Right lung (tissue), 2 donors: ENCODE measurements at regions not wholly inside any gene's neighbourhood (a gene's known extent, or its start where the extent isn't known, plus 50 kb on each side); places are given as distances from the start of the nearest gene placed in this dataset.

Experiments used
- DNase-seq, 2 donors: peaks; one replicate each; pipeline ENCODE4 v3.0.0-alpha.2; 2013

DNA sequence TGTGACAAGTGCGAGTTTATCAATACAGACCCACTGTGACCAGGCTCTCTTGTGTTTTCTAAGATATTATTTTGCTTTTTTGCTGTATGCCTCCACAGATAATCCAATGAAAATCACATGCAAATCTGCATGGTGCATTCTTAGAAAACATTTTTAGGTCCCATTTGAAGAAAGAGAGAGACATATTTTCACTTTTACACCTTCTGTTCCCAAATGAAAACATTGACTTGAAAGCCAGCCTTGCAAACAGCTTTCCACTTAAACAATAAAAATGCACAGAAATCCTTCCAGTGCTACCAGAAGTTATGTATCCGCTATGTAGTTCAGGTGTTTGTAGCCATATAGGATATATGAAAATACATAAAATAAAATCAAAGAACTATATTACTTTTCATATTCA lies 618.0 kb downstream of the CDH26 start:
- DNase-seq: no peak

GRCh38 chr20:60579941-60580515 lies 621.8 kb downstream of the CDH26 start:
- DNase-seq: no peak

DNA sequence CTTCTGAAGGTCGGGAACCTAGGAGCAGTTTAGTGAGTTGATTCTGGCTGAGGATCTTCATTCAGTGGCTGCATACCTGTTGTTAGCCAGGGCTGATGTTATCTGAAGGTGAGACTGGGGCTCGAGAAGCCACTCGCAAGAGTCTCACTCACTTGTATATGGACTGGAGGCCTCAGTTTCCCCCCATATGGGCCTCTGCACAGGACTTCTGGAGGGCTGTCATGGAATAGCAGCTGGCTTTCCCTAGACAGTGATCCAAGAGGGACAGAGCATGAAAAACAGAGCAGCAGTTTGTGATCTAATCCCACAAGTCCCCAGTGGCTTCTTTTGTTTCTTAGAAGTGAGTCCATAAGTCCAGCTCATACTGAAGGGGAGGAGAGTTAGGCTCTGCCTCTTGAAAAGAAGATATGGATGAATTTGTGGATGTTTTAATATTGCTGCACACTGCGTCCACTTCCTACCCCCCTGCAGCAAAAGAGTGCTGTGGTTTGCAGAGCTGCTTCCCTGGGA lies 623.4 kb downstream of the CDH26 start:
- DNase-seq: no peak

GRCh38 chr20:60583741-60584140 lies 625.5 kb downstream of the CDH26 start:
- DNase-seq: no peak

DNA sequence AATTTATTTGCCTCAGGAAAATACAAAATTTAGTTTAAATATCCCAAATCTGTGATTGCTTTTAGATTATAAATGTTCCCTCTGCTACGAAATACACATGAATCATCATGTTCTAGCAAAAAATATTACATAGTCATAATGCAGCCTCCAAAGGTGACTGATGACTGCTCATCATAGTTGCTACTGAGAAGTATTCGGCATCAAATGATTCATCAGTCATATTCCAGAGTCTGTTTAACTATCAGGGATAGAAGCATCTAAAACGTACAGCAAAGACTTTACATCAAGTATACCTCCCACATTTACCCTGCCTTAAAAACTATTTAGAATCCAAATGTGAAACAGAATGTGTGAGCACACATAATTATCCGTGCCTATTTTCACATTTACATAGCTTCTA lies 626.0 kb downstream of the CDH26 start:
- no peak for DNase-seq

GRCh38 chr20:60585651-60586050 lies 627.4 kb downstream of the CDH26 start:
- no peak for DNase-seq

DNA sequence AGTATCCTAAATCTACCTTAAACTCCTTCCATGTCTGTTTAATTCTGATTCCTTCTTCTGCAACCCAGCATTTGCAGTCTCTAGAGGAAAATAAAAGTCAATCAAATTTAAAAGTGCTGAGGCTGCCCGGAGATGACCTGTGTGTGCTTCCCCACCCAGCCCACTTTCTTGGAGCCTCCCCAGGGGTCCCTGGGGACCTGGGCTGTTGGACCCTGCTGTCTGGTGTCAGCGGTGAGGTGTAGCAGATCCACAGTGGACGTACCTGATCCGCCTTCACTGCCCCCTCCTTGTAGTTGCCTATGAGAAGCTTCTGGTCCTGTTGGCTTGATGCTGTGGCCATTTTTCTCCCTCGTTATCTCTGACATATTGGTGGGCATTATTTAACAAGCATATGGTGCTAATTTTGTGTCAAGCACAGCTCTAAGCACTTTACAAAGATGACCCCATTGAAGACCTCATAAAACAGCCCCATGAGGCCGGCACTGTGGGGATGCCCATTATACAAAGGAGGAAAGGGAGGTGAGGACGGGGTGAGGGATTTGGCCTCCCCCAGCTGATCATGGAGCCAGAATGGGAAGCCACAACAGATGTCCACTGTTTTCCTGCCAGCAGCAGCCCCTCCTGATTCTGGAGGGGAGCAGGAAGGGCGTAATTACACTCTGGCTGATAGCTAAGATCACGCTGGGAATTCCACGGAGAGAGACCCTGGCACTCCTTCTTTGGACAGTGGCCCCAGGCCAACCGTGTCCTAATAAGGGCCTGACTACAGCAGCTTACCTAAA lies 628.2 kb downstream of the CDH26 start:
- DNase-seq: peak; percentile 38 to 60

DNA sequence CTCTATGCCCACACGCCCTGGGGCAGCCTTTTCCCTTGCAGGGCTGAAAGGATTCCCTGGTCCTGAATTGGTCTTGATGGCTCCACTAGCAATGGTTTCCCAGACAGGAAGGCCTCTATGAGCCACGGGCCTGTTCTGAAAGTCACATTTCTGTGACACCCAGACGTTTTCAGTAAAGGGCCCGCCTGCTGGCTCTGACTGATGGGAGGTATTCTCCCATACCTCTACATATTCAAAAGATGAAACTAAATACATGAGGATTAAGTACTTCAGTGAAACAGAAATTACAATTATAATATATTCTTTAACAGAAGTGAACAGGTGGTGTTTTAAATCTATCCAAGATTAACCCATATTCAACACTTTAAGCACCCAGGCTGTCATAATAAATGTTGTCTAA lies 629.8 kb downstream of the CDH26 start:
- DNase-seq: no peak

GRCh38 chr20:60589623-60590022 lies 631.4 kb downstream of the CDH26 start:
- DNase-seq: peak; percentile 49 to 61

DNA sequence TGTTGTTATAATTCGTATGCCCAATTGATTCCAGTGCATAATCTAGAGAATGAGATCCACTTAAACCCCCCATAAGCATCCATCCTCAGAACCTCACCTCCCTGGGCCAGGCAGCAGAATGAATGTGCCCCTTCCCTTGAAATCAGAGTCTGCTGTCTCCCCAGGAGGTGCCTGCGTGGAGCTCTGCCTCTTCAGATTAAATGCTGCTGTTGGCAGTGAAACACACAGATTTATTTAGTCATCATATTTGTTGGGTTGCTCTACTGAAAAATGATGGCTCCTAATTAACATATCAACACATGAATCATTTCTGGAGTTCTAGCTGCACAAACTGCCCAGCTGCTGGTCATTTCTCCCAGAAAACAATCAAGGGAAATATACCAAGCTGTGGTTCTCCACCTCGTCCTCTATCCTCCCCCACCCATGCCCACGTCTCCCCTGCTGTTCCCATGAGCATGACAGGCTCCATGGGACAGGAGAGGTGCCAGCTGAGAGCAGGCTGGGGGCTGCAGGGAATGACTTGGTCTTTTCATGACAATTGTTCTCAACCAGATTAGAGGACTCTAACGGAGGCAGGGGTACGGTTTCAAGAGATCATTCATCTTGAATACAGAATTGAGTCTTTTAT lies 633.1 kb downstream of the CDH26 start:
- no peak for DNase-seq

DNA sequence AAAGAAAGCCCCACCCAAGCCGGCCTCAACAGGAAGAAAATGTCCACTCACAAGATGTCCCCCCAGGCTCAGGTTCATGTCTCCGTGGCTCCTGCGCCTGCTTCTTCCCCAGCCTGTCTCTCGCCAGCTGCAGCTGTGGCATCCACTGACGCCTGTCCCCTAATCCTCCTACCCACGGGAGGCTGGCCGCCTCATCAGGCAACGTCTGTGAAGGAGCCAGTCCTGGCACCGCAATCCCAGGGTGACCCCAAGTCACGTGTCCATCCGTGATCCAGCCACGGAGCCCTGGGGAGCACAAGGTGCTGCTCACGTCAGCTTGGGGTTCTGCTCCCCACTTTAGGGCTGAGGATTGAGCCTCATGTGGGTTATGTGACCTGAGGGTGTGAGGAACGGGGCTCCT lies 640.3 kb downstream of the CDH26 start:
- DNase-seq: no peak

- no peak for DNase-seq
Measured at GRCh38 chr20:60599381-60599780, 641.2 kb downstream of the CDH26 start.

GRCh38 chr20:60600036-60600435 lies 641.8 kb downstream of the CDH26 start:
- no peak for DNase-seq

- no peak for DNase-seq
Measured at GRCh38 chr20:60624066-60624465, 628.0 kb upstream of the CDH4 start.

DNA sequence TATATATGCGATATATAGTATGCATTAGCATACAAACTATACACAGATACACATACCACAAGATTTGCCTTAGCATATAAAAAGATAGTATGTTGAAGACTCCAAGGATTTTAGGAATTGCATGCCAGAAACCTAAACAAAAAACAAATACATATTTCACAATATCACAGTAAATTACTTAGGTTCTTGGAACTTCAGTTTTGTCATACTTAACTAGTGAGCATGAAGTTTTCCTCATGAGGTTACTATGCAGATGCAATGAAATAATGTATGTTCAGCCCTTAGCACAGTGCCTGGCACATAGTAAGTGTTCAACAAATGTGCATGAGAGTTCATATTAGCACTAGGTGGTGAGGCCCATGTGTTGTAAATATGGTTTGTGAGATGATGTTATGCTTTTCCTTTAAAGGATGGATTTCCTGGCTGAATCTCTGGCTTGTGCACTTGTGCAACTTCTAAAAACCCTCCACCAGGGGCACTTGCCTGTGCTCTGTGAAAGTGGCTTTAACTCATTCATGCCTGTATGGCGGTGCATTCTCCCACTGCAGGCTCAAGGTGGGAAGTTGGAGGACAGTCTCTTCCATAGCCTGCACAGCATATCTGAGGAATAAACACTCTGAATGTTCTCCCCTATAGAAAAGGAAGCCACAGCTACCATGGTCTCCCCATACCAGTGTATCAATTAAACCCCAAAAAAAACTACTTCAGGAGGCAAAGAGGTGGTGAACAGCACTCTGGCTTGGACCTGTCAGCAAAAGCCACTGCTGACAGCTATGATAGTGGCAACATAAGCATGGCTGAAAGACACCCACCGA lies 624.1 kb upstream of the CDH4 start:
- DNase-seq: peak; percentile 30 to 52

- DNase-seq: no peak
Measured at GRCh38 chr20:60628749-60629148, 623.3 kb upstream of the CDH4 start.

DNA sequence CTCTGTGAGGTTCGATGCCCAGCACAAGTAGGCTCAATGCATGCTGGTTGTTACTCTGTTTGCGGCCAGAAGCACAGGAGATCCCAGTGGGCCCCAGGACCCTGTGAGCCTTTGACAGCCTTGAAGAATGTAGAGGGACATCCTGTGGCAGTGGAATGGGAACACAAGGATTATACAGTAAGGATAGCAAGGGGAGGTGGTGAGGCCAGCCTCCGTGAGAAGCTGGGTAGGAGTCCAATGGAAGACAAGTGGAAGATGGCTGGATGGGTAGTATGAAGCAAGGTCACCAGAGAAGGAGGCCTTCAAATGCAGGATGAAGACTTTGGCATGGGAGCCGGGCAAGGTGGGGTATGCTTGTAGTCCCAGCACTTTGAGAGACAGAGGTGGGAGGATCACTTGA lies 622.9 kb upstream of the CDH4 start:
- DNase-seq: no peak

DNA sequence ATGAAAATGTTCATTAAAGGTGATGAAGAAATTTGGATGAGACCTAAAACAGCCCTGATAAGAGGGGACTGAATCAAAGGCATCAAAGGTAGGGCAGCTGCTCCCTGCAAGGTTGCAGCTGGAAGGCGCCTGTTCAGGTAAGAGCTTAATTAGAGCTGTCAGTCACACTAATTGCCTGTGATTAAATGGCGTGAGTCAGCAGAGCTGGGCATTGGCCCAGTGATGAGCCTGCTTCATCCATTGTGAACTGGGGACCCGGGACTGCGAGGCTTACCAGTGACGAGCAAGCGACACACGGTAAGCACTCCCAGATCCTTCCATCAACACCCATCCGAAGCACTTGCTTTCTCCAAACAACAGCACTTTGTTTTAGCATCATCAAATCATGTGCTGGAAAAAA lies 621.5 kb upstream of the CDH4 start:
- no peak for DNase-seq

DNA sequence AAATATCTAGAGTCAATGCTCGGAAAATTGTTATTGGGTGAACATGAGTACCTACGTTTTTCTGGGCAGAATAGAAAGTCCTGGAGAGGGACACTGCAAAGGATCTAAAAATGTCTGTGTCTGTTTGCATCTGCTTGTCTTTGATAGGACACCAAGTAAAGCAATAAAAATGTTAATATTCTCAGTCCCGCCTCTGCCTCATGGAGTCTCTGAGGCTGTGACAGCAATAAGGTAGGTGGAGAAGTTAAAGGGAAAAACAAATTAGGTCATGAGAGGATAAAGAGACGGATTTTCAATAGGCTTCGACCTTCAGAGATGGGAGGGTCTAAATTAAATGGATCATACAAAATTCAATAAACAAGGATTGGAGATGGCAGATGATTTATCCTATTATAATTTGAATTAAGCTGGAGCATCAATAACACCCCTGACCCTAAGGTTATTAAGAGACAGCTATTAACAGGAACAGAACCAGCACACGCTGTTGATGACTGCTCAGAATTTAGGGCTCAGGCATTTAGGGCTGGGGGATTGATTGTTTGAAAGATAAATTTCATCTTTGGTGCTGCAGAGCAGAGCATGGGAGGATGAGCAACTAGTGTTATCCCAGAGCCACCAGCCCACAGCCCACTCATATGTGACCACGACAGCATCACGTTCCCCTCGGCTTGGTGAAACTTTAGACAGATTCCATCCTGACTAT lies 620.3 kb upstream of the CDH4 start:
- no peak for DNase-seq

GRCh38 chr20:60632391-60633262 lies 619.4 kb upstream of the CDH4 start:
- no peak for DNase-seq
